ENCODE measurements at regions not wholly inside any gene's neighbourhood (a gene's known extent, or its start where the extent isn't known, plus 50 kb on each side); places are given as distances from the start of the nearest gene placed in this dataset.

- no peak for TF ChIP-seq CTCF (IDR thresholded peaks at IDR 0.05)
- no peak for TF ChIP-seq POLR2A (IDR thresholded peaks at IDR 0.05)
These were observed 281.2 kb upstream of the ALCAM start for GRCh38 chr3:105085506-105085905.
